GM19372 (cell line): ENCODE measurements at regions not wholly inside any gene's neighbourhood (a gene's known extent, or its start where the extent isn't known, plus 50 kb on each side); places are given as distances from the start of the nearest gene placed in this dataset.
"Not testable (repeated sequence)": the region's sequence is repeated elsewhere in the genome, so short reads cannot be mapped to it uniquely, and the experiment has no call there.

ENCODE experiments used
- ATAC-seq: cut with Tn5 transposase; IDR thresholded peaks from one replicate; pipeline ENCODE4 v1.9.1; 2021; ENCODE audit warnings: mild to moderate bottlenecking, low read depth, moderate library complexity; ENCODE audit not compliant: unreplicated experiment

DNA sequence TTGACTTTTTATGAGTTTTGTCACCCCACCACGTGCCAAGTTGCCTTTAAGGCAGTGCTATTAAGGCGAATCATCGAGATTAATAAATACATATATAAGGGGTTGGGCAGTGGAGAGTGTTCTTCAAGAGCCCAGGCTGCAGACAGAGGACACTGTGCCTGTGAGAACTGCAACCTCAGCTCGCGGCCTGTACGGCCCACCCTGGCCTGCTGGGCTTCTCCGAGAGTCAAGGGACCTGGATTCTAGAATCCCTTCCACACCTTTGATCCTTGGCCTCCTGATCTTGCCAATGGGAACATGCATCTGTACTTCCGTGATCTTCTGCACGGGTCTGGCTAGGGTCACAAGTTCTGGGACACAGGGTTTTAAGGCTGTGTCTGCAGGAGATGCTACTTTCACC, 54.5 kb downstream of the IRX5 start:
- no peak for ATAC-seq

DNA sequence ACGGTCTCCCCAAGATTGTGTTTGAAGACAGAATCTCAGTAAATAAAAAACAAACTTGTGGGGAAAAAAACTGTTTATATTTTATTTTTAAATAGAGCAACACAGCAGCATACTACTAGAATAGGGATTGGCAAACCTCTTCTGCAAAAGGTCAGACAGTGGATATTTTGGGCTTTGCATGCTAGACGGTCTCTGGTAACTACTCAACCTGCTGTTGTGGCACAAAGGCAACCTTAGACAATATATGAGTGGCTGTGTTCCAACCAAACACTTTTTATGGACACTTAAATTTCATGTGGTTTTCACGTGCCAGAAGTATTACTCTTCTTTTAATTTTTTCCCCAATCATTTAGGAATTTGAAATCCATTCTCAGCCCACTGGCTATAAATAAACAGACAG, 55.0 kb downstream of the IRX5 start:
- no peak for ATAC-seq

GRCh38 chr16:54986409-54986808, 55.7 kb downstream of the IRX5 start:
- ATAC-seq: no peak

- ATAC-seq: no peak
Observed at GRCh38 chr16:54987081-54987480, 56.4 kb downstream of the IRX5 start.

- no peak for ATAC-seq
Observed at GRCh38 chr16:54991525-54991924, 60.9 kb downstream of the IRX5 start.

DNA sequence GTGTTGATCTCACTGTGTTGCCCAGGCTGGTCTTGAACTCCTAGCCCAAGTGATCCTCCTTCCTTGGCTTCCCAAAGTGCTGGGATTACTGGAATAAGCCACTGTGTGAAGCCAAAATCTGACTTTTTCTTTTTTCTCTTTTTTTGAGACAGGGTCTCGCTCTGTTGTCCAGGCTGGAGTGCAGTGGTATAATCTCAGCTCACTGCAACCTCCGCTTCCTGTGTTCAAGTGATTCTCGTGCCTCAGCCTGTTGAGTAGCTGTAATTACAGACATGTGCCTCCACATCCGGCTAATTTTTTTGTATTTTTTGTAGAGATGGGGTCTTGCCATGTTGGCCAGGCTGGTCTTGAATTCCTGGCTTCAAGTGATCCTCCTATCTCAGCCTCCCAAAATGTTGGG, 61.3 kb downstream of the IRX5 start:
- ATAC-seq: not testable (repeated sequence)

- ATAC-seq: no peak
Observed at GRCh38 chr16:54993106-54993895, 62.6 kb downstream of the IRX5 start.

DNA sequence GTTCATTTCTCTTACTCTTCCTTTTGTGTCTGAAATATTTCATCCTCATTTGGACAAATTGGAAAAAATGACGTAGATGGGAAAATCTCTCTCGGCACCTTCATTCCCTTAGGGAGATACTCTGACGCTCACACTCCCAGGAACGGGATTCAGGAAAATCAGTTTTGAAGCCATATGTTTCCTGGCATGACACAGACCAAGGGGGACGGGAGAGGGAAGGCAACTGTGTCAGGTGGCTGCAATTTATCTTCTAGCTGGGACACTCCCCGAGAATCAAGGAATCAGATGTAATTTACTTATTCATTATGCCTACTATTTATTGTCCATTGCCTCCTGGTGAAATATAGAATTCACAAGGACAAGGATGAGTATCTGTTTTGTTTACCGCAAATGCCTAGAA, 65.5 kb downstream of the IRX5 start:
- no peak for ATAC-seq

DNA sequence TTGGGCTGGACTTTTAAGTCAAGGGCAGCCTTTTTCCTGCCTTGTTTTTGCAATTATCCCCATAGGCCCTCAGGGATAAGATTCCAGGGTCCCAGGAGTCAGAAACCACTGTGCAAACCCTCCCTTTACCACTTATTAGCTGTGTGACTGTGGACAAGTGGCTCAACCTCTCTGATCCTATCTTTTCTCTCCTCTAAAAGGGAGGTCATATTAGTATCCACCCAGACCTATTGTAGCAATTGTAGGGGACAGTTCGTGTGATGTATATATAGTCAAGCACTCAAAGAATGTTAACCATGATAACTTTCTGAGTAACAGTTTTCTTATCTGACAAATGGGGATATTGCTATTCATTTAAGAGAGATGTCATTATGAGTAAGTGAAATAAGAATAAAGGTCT, 68.2 kb downstream of the IRX5 start:
- no peak for ATAC-seq

DNA sequence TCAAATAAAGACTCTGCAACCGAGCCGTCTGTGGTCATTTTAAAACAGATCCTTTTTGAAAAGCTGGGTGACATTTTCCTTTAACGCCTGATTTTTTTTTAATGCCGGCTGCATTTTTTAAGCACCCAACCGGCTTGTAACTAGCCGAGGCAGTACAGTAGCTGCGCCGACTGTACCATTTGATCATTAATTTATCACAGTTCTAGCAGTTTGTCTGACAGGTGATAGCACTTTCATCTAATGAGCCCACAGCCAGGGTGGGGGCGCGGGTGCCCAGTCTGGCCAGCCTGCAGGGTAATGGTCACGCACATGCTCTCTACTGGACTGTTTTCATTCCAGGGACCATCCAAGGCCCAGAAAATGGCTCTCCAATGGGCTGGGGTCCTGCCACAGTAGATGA, 68.8 kb downstream of the IRX5 start:
- ATAC-seq: no peak

GRCh38 chr16:55000595-55000994, 69.9 kb downstream of the IRX5 start:
- ATAC-seq: no peak

DNA sequence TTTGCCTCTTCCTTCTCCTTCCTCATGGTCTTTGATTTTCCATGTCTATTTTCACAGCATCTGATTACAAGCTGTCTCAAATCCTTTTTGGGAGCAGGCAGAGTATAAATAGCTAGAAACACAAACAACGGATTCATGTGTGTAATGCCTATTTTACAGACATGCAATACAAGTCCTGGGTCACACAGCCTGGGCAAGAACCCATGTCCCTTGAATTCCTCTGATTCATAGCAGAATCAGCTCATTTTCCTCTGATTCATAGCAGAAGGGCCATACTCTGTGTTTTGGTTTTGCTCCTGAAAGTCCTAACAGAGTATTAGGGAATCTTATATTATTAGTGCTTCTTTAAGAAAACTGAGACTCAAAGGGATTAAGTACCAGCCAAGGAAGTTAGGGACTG, 71.3 kb downstream of the IRX5 start:
- no peak for ATAC-seq

- no peak for ATAC-seq
Observed at GRCh38 chr16:55002419-55002818, 71.8 kb downstream of the IRX5 start.

DNA sequence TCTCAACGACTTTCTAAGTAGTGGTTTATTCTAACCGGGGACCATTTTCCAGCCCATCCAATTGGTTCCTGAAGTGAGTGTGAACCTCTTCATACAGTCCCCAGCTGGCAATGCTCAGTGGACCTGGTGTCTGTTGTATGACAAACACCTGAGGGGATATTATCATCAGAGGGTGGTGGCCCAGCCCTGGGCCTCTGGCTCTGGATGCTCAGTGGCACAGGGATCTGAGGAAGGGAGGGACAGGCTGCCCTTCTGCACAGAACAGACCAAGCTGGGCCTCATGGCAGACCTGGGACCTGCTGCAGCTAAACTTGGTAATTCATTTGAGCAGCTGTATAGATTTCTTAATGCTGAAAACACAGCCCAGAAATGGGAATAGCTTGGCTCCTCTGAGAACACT, 72.6 kb downstream of the IRX5 start:
- no peak for ATAC-seq

DNA sequence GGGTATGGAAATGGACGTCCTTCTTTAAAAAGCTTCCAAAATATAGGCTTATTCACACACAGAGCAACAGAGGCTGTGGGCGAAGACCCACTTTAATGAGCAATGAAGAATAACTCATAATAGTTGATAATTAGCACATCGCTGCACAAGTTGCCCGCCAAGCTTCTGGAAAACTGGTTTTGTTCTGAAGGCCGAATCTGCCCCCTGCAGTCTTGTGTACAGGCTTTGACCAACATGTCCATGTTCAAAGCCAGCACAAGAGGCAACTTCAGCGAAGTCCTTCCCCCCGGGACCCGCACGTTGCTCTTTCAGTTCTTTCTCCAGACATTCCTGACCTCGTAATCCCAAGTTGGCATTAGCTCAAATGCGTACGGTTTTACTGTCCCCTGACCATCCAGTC, 73.3 kb downstream of the IRX5 start:
- no peak for ATAC-seq

- ATAC-seq: no peak
Observed at GRCh38 chr16:55007504-55007903, 76.8 kb downstream of the IRX5 start.

GRCh38 chr16:55008836-55009510, 78.3 kb downstream of the IRX5 start:
- ATAC-seq: no peak

DNA sequence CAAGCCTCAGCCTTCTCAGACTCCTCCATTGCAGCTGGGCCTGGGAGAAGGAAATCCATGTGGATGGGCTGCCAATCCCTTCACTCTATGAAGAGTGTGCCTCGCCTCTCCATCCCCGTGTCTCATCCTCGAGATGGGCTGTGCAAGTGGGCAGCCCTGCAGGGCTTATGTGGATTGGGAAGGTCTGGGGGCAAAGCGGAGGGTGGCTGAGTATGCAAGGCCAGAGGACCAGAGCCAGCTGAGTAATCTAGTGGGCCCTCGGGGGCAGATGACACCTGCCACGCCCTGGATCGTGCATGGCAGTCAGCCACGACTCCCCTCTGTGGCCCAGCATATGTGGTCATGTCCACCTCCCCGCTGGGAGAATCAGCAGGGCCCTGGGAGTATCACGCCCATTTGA, 78.9 kb downstream of the IRX5 start:
- ATAC-seq: no peak

DNA sequence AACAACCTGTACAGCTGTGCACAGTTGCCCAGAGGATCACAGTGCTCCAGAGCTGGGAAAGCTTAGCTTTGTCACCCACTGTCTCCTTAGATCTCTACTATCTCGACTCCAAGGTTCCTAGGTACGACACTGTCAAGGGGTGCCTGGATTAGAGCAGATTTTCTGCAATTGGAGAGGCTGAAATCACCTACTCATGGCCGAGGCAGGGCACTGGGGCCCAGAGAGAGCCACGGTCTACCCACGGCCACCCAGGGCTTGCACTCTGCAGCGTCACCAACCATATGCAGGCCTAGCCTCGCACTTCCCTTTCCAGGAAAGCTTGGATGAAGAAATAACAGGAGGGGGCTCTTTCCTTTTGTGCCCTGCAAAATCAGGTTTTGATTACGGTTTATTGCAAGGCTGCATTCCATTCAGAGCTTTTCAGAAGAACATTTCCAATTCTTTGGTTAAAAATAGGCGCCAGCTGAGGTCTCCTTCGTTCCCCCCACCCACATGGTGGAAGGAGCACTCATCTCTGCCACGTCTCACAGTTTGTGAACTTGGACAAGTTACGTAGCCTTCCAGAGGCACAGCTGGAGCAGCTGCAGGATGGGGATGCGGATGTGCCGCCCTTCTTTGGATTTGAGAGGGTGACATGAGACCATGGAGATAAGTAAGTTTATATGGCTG, 80.0 kb downstream of the IRX5 start:
- no peak for ATAC-seq

- ATAC-seq: no peak
Observed at GRCh38 chr16:55012362-55012761, 81.7 kb downstream of the IRX5 start.

- no peak for ATAC-seq
Observed at GRCh38 chr16:55012793-55013192, 82.1 kb downstream of the IRX5 start.

DNA sequence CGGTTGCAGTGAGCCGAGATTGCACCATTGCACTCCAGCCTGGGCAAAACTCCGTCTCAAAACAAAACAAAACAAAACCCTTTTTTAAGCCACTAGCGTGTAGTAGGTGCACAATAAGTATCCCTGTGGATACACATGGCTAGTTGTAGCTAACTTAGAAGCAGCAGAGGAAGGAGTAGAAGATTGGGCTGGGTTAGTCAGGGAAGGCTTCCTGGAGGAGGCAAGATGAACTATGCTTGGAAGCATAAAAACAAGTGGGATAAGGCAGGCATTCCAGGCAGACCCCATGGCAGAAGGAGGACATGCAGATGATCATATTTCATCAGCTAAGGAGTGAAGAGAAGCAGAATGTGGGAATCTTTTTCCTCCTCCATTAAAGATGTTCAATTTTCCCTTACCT, 83.4 kb downstream of the IRX5 start:
- ATAC-seq: no peak
